ENCODE measurements at regions not wholly inside any gene's neighbourhood (a gene's known extent, or its start where the extent isn't known, plus 50 kb on each side); places are given as distances from the start of the nearest gene placed in this dataset.

DNA sequence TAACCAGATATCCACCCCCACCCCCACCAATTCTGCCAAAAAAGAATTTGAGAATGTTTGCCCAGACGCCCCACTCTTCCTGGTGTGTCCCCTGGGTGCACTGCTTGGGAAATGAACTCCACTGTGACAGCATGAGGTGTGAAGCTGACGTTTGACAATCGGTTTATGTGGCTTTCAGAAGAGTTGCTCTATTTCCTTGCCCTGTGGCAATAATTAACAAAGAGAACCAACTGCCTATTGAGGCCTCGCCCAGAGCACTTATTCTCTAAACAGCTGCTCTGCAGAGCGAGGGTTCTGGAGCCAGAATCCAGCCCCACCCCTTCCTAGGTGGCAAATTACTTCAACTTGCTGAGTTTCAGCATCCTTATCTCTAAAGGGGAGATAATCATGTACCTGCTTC, 115.8 kb upstream of the SIX3 start:
- no peak for DNase-seq (ENCODE audit: low spot score)
- POLR2A ChIA-PET (ENCODE audit: low non-redundant PET): no interaction called here
- H3K27ac ChIP-seq: no peak overlapping the region
- TF ChIP-seq, protein P1, sequence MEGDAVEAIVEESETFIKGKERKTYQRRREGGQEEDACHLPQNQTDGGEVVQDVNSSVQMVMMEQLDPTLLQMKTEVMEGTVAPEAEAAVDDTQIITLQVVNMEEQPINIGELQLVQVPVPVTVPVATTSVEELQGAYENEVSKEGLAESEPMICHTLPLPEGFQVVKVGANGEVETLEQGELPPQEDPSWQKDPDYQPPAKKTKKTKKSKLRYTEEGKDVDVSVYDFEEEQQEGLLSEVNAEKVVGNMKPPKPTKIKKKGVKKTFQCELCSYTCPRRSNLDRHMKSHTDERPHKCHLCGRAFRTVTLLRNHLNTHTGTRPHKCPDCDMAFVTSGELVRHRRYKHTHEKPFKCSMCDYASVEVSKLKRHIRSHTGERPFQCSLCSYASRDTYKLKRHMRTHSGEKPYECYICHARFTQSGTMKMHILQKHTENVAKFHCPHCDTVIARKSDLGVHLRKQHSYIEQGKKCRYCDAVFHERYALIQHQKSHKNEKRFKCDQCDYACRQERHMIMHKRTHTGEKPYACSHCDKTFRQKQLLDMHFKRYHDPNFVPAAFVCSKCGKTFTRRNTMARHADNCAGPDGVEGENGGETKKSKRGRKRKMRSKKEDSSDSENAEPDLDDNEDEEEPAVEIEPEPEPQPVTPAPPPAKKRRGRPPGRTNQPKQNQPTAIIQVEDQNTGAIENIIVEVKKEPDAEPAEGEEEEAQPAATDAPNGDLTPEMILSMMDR (conservative IDR thresholded peaks at IDR 0.05; ENCODE audit: low read depth): no peak
- CTCF ChIA-PET: no interaction called here

DNA sequence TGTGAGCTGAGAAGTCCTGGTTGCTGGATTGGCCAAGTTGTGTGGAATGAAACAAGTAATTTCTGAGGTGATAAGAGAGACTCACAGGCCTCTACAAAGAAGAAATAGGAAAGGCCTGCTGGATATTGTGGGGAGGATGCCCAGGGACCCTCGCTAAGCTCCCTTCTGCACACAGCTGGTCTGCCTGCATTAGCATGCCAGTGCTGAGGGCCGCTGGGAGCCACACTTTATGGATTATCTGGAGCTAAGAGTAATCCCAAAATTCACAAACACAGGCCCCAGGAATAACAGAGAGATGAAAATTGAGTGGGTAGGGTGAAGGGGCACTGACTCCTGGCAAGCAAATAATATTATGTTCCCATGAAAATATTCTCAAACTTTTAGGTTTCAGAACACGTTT, 114.9 kb upstream of the SIX3 start:
- CTCF ChIA-PET: no interaction called here
- no peak overlapping the region for H3K27ac ChIP-seq
- TF ChIP-seq, protein P1 (conservative IDR thresholded peaks at IDR 0.05; ENCODE audit: low read depth): no peak
- POLR2A ChIA-PET (ENCODE audit: low non-redundant PET): no interaction called here
- DNase-seq (ENCODE audit: low spot score): no peak

DNA sequence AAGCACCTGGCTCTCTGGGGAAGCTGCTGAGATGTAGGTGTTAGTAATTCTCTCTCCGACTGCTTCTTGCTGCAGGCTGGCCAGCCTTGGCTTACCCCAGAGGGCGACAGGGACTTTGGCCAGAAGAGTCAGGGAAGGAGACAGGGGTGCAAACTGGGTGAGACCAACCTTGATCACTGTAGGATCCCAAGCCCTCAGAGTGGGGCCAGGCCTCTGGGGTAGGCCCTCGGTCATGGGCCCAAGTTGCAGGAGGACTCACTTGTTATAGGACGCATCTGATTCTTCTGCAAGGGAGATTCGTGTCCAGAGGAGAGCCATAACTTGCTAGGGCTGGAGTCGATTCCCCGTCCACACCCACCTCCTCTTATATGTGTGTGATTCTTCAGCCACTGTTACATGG, 111.7 kb upstream of the SIX3 start:
- TF ChIP-seq, protein P1 (conservative IDR thresholded peaks at IDR 0.05; ENCODE audit: low read depth): no peak
- ChIA-PET POLR2A (ENCODE audit: low non-redundant PET) (no interaction called here), CTCF (no interaction called here)
- no peak for DNase-seq (ENCODE audit: low spot score)
- no peak overlapping the region for H3K27ac ChIP-seq

DNA sequence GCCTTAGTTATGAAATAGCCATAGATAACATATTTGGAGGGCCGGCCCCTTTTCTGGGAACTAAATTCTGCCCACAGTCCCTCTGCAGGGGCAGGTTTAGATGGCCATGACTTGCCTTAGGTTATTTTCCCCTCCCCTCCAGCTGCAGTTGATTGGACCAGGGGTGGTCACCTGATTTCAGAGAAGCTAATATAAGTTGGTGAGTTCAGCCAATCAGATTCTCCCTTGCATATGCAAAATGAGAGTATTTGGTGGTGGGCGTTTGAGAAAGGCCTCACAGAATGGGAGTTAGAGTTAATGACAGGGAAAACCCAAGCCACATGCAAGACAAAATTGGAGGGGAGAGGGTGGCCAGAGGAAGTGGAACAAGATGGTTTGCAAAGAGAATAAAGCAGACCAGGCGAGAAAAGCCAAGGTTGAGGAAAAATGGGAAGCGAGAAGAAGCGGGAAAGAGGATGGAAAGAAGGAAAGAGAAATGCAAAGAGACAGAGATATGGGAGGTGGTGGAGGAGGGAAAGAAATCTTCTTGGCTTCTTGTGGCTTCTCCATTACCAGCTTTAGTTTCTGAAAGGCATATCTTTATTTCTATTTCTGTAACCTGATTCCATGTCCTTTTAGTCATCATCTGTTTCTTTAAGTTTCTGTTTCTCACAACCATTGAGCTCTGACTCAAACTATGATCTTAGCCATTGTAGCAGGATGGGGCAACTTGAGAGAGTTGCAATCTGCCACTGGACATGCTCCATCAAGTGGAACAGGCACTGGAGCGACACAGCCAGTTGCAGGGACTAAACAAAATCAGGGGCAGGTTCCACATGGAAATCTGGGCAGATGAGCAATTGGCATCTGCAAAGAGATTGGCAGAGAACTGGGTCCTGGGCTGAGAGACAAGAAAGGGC, 108.1 kb upstream of the SIX3 start:
- POLR2A ChIA-PET (ENCODE audit: low non-redundant PET): no interaction called here
- H3K27ac ChIP-seq: no peak overlapping the region
- TF ChIP-seq, protein P1 (conservative IDR thresholded peaks at IDR 0.05; ENCODE audit: low read depth): no peak
- DNase-seq (ENCODE audit: low spot score): peak; percentile 15
- CTCF ChIA-PET: no interaction called here

DNA sequence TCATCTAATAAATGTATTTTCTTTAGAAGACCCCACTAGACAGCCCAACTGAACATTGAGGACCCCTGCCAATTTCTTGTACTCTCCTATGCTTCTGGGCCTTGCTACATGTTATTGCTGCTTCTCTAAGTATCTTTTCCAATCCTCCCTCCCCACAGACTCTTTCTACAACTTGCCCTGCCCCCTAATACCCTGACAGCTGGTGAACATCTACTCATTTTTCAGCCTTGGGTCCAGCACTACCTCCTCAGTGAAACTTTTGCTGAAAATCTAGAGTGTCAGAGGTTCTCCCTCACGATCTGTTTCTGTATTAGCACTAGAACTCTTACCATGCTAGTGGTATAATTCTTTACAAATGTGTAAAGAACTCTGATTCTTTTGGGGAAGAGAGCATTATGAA, 106.8 kb upstream of the SIX3 start:
- TF ChIP-seq, protein P1 (conservative IDR thresholded peaks at IDR 0.05; ENCODE audit: low read depth): no peak
- ChIA-PET POLR2A (ENCODE audit: low non-redundant PET) (no interaction called here), CTCF (no interaction called here)
- no peak overlapping the region for H3K27ac ChIP-seq
- DNase-seq (ENCODE audit: low spot score): no peak

DNA sequence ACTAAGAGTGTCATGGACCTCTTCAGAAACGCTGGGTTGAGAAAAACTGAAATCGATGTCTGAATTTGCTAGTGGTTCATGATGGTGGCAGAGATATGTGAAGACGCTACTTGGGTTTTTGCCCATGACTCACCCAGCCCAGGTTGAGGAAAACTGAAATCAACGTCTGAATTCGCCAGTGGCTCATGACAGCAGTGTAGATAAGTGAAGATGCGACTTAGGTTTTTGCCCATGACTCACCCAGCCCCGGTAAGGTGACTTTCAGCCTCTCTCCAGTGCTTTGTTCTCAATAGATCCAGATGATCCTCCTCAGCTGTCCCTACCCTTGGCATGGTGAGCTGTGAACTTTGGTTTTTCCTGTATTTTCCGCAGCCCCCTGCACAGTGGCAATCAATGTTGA, 105.3 kb upstream of the SIX3 start:
- ChIA-PET CTCF (interaction anchor here (0.6 kb wide), 1 partner anchor 356 kb away, joined by 3 read pairs; no protein-coding TSS in a partner anchor), POLR2A (ENCODE audit: low non-redundant PET) (no interaction called here)
- DNase-seq (ENCODE audit: low spot score): no peak
- H3K27ac ChIP-seq: no peak overlapping the region
- TF ChIP-seq, protein P1 (conservative IDR thresholded peaks at IDR 0.05; ENCODE audit: low read depth): no peak
